IMR-90 (cell line): ENCODE measurements at regions not wholly inside any gene's neighbourhood (a gene's known extent, or its start where the extent isn't known, plus 50 kb on each side); places are given as distances from the start of the nearest gene placed in this dataset.

Experiments
- ATAC-seq: fragments of 200-7000 bp; cut with Tn5 transposase; 2 replicates; pipeline ENCODE4 v1.9.1; 2020; ENCODE audit warnings: low read depth, mild to moderate bottlenecking, moderate library complexity
- BruUV-seq: library from RNA; stranded (reverse); fragments of 400-500 nt; replicated peaks from 2 replicates; lab custom pipeline; 2021; lab: Mats Ljungman, UMichigan
- CTCF ChIA-PET: fragments of 300-600 bp; formaldehyde crosslinking; extraction: SDS; loops from one replicate; lab custom pipeline; 2021; ENCODE audit warnings: antibody characterized with exemption; lab: Yijun Ruan, JAX
- POLR2A ChIA-PET: fragments of 300-600 bp; sonication (Branson Sonifier 250); formaldehyde crosslinking; loops from one replicate; lab custom pipeline; 2022; ENCODE audit warnings: antibody characterized with exemption; ENCODE audit not compliant: unreplicated experiment; lab: Charles Lee
- DNase-seq: peaks from one replicate; pipeline ENCODE4 v3.0.0; 2013
- H2AFZ ChIP-seq: replicated peaks from 2 replicates; pipeline ENCODE3; 2013; ENCODE audit warnings: low read length, mild to moderate bottlenecking; ENCODE audit not compliant: poor library complexity
- H2AK5ac ChIP-seq: 2 replicates; pipeline ENCODE4 v1.6.1; 2013; ENCODE audit warnings: low read depth, low read length, inconsistent platforms
- H2AK9ac ChIP-seq: replicated peaks from 2 replicates; pipeline ENCODE3; 2013; ENCODE audit warnings: mild to moderate bottlenecking, low read depth, low read length, moderate library complexity; ENCODE audit not compliant: poor library complexity
- H2BK120ac ChIP-seq: 2 replicates; pipeline ENCODE4 v1.6.1; 2013; ENCODE audit warnings: low read depth, low read length, inconsistent platforms
- H2BK15ac ChIP-seq: 3 replicates; pipeline ENCODE4 v1.6.1; 2013; ENCODE audit warnings: low read depth, low read length, inconsistent platforms
- H2BK20ac ChIP-seq: 2 replicates; pipeline ENCODE4 v1.6.1; 2013; ENCODE audit warnings: low read depth, mild to moderate bottlenecking, inconsistent platforms, low read length, moderate library complexity
- H2BK5ac ChIP-seq: 2 replicates; pipeline ENCODE4 v1.6.1; 2013; ENCODE audit warnings: mild to moderate bottlenecking, low read depth, low read length, inconsistent platforms; ENCODE audit not compliant: poor library complexity, severe bottlenecking
- H3K14ac ChIP-seq: replicated peaks from 2 replicates; pipeline ENCODE4 v1.6.1; 2013; ENCODE audit warnings: low read depth, low read length, inconsistent platforms
- H3K18ac ChIP-seq: 2 replicates; pipeline ENCODE4 v1.6.1; 2013; ENCODE audit warnings: low read depth, low read length, control low read depth
- H3K23ac ChIP-seq: 2 replicates; pipeline ENCODE4 v1.6.1; 2013; ENCODE audit warnings: low read depth, low read length, inconsistent platforms
- H3K27ac ChIP-seq: 2 replicates; pipeline ENCODE4 v1.5.1; 2013; ENCODE audit warnings: mild to moderate bottlenecking, control low read depth, low read length; ENCODE audit not compliant: insufficient read depth
- H3K27me3 ChIP-seq: 2 replicates; pipeline ENCODE4 v1.6.1; 2013; ENCODE audit warnings: low read length; ENCODE audit not compliant: control insufficient read depth, insufficient read depth
- H3K36me3 ChIP-seq: 2 replicates; pipeline ENCODE4 v1.6.1; 2013; ENCODE audit warnings: low read length, mixed read lengths; ENCODE audit not compliant: control insufficient read depth, insufficient read depth
- H3K4ac ChIP-seq: 2 replicates; pipeline ENCODE4 v1.6.1; 2013; ENCODE audit warnings: low read depth, low read length, inconsistent platforms
- H3K4me1 ChIP-seq: 2 replicates; pipeline ENCODE4 v1.6.1; 2013; ENCODE audit warnings: low read length, mixed read lengths; ENCODE audit not compliant: control insufficient read depth, insufficient read depth
- H3K4me2 ChIP-seq: 2 replicates; pipeline ENCODE4 v1.6.1; 2013; ENCODE audit warnings: low read depth, mild to moderate bottlenecking, control low read depth, low read length, moderate library complexity
- H3K4me3 ChIP-seq: 2 replicates; pipeline ENCODE4 v1.5.1; 2013; ENCODE audit warnings: low read depth, mild to moderate bottlenecking, control low read depth, low read length, moderate library complexity; ENCODE audit not compliant: insufficient read depth
- H3K56ac ChIP-seq: 2 replicates; pipeline ENCODE4 v1.6.1; 2013; ENCODE audit warnings: low read length, inconsistent platforms; ENCODE audit not compliant: insufficient read depth; ENCODE audit errors: extremely low read depth
- H3K79me1 ChIP-seq, 2 experiments: 2 replicates each; pipeline ENCODE4 v1.6.1; 2013; ENCODE audit warnings: low read length in 2 of 2, inconsistent platforms in 1 of 2, low read depth in 1 of 2
- H3K9ac ChIP-seq: 2 replicates; pipeline ENCODE4 v1.6.1; 2013; ENCODE audit warnings: low read depth, low read length, control low read depth
- H3K9me1 ChIP-seq: 2 replicates; pipeline ENCODE4 v1.6.1; 2013; ENCODE audit warnings: low read length, inconsistent platforms; ENCODE audit not compliant: insufficient read depth
- H3K9me3 ChIP-seq: 2 replicates; pipeline ENCODE4 v1.6.1; 2013; ENCODE audit warnings: low read length; ENCODE audit not compliant: control insufficient read depth, insufficient read depth
- H4K20me1 ChIP-seq: 2 replicates; pipeline ENCODE4 v1.6.1; 2013; ENCODE audit warnings: low read length, inconsistent platforms; ENCODE audit not compliant: insufficient read depth
- H4K5ac ChIP-seq: 2 replicates; pipeline ENCODE4 v1.6.1; 2013; ENCODE audit warnings: mild to moderate bottlenecking, low read depth, low read length, control low read depth
- H4K8ac ChIP-seq, 2 experiments: 2 replicates each; pipeline ENCODE4 v1.6.1; 2013; ENCODE audit warnings: low read depth in 2 of 2, low read length in 2 of 2, control low read depth in 1 of 2, inconsistent platforms in 1 of 2
- H4K91ac ChIP-seq: 2 replicates; pipeline ENCODE4 v1.6.1; 2013; ENCODE audit warnings: low read depth, low read length, inconsistent platforms; ENCODE audit not compliant: insufficient read depth
- BHLHE40 ChIP-seq: fragments of 150-350 bp; IDR thresholded peaks from 2 replicates; pipeline ENCODE4 v1.6.1; 2016; ENCODE audit warnings: mild to moderate bottlenecking, low read depth, low read length
- CEBPB ChIP-seq: IDR thresholded peaks from 2 replicates; pipeline ENCODE4 v1.6.1; 2012; ENCODE audit warnings: low read depth, low read length, improper control_type of control experiment
- CHD1 ChIP-seq: IDR thresholded peaks from 2 replicates; pipeline ENCODE4 v1.6.1; 2012; ENCODE audit warnings: low read depth, low read length, improper control_type of control experiment
- CTCF ChIP-seq: conservative IDR thresholded peaks from 2 replicates; pipeline ENCODE4 v1.5.1; 2012; ENCODE audit warnings: mild to moderate bottlenecking, low read depth, low read length, improper control_type of control experiment
- ELK1 ChIP-seq: fragments of 150-350 bp; IDR thresholded peaks from 2 replicates; pipeline ENCODE4 v1.6.1; 2016; ENCODE audit warnings: low read depth, mild to moderate bottlenecking, low read length, moderate library complexity, borderline replicate concordance
- FOS ChIP-seq: fragments of 150-350 bp; IDR thresholded peaks from 2 replicates; pipeline ENCODE4 v1.6.1; 2016; ENCODE audit warnings: low read depth, low read length
- MAFK ChIP-seq: IDR thresholded peaks from 2 replicates; pipeline ENCODE4 v1.6.1; 2012; ENCODE audit warnings: low read depth, low read length, improper control_type of control experiment
- MAZ ChIP-seq: IDR thresholded peaks from 2 replicates; pipeline ENCODE4 v1.6.1; 2012; ENCODE audit warnings: low read depth, mild to moderate bottlenecking, low read length, improper control_type of control experiment, moderate library complexity, borderline replicate concordance
- NFE2L2 ChIP-seq: fragments of 150-350 bp; IDR thresholded peaks from 2 replicates; pipeline ENCODE4 v1.6.1; 2016; ENCODE audit warnings: low read depth, mild to moderate bottlenecking, low read length
- POLR2A ChIP-seq: IDR thresholded peaks from 2 replicates; pipeline ENCODE4 v1.6.1; 2012; ENCODE audit warnings: mild to moderate bottlenecking, low read depth, low read length
- RAD21 ChIP-seq: IDR thresholded peaks from 2 replicates; pipeline ENCODE4 v1.6.1; 2012; ENCODE audit warnings: low read length, improper control_type of control experiment
- RCOR1 ChIP-seq: IDR thresholded peaks from 2 replicates; pipeline ENCODE4 v1.6.1; 2012; ENCODE audit warnings: mild to moderate bottlenecking, low read length, improper control_type of control experiment; ENCODE audit not compliant: insufficient replicate concordance
- RFX5 ChIP-seq: IDR thresholded peaks from 2 replicates; pipeline ENCODE4 v1.8.0; 2012; ENCODE audit warnings: low read depth, mild to moderate bottlenecking, low read length, moderate library complexity
- SMC3 ChIP-seq: fragments of 150-350 bp; IDR thresholded peaks from 2 replicates; pipeline ENCODE4 v1.6.1; 2016; ENCODE audit warnings: low read depth, mild to moderate bottlenecking, antibody characterized with exemption, low read length, moderate library complexity
- WGBS, 2 experiments: methylation state at CpG; one replicate each; pipeline versions ENCODE4 v1.1.5 to v1.1.7; 2013; ENCODE audit warnings: missing lambda C conversion rate in 2 of 2; ENCODE audit not compliant: insufficient read length in 1 of 2; ENCODE audit errors: extremely low coverage in 2 of 2; 5-methylcytosine and 5-hydroxymethylcytosine counted together
- dilution Hi-C: fragments of 300-500 bp; cut with HindIII; formaldehyde crosslinking; loops from one replicate; pipeline ENCODE4 v1.14.3; 2018; ENCODE audit warnings: low sequenced_read_pairs; ENCODE audit not compliant: unreplicated experiment
- in situ Hi-C: fragments of 300-500 bp; cut with MboI; formaldehyde crosslinking; loops from 3 replicates; pipeline ENCODE4 v1.14.3; 2019; ENCODE audit warnings: low sequenced_read_pairs, inconsistent platforms, mixed read lengths
- intact Hi-C: fragments of 100-400 bp; cut with micrococcal nuclease; formaldehyde crosslinking; loops from 2 replicates; pipeline ENCODE4 v1.10.0; 2022

GRCh38 chr3:153835540-153835939 is 285.6 kb upstream of the ARHGEF26 start:
- Histone ChIP-seq H3K9ac (no peak overlapping the region), H3K18ac (no peak overlapping the region), H4K5ac (no peak overlapping the region), H3K27me3 (no peaks in the 10 kb centered on the region), H3K27ac (no peak overlapping the region), H3K36me3 (no peaks in the 10 kb centered on the region), H3K56ac (no peak overlapping the region), H2AK9ac (no peak overlapping the region), H2BK120ac (no peak overlapping the region), H2AFZ (no peak overlapping the region), H2BK15ac (no peak overlapping the region), H3K14ac (no peak overlapping the region), H3K23ac (no peak overlapping the region), H3K9me1 (no peaks in the 10 kb centered on the region), H4K20me1 (no peaks in the 10 kb centered on the region), H2BK20ac (no peak overlapping the region), H3K4ac (no peak overlapping the region), H4K8ac (no peak overlapping the region), H3K9me3 (no peaks in the 10 kb centered on the region), H3K4me2 (no peak overlapping the region), H3K4me3 (no peak overlapping the region), H2AK5ac (no peak overlapping the region), H3K4me1 (no peaks in the 10 kb centered on the region), H4K91ac (no peak overlapping the region), H3K79me1 (no peaks in the 10 kb centered on the region), H2BK5ac (no peak overlapping the region)
- intact Hi-C loops (no loop called here), in situ Hi-C loops (no loop called here), dilution Hi-C loops (no loop called here)
- no TSS peak for BruUV-seq
- ATAC-seq (no peak), DNase-seq (no peak)
- ChIA-PET POLR2A (no interaction called here), CTCF (interaction anchor here (0.8 kb wide), 1 partner anchor 9 kb away, joined by 3 read pairs; no protein-coding TSS in a partner anchor)
- TF ChIP-seq CHD1: no peak
- TF ChIP-seq POLR2A: no peak
- TF ChIP-seq RAD21: no peak
- TF ChIP-seq CTCF: no peak
- TF ChIP-seq RCOR1: no peak
- TF ChIP-seq NFE2L2: no peak
- TF ChIP-seq SMC3: no peak
- TF ChIP-seq RFX5: no peak
- TF ChIP-seq ELK1: no peak
- TF ChIP-seq MAFK: no peak
- TF ChIP-seq MAZ: no peak
- no peak for TF ChIP-seq BHLHE40
- no peak for TF ChIP-seq CEBPB
- TF ChIP-seq FOS: no peak
- no CpG with 5 or more reads among the region's 3 CpGs for WGBS, 2 experiments
